ENCODE measurements at regions not wholly inside any gene's neighbourhood (a gene's known extent, or its start where the extent isn't known, plus 50 kb on each side); places are given as distances from the start of the nearest gene placed in this dataset.

GRCh38 chr17:27232328-27232727 is 61.6 kb upstream of the WSB1 start:
- DNase-seq: no peak
- TF ChIP-seq CTCF (IDR thresholded peaks at IDR 0.05): no peak
- Histone ChIP-seq H3K4me1 (ENCODE audit: low read depth) (peaks cover 5% of the 10 kb centered on the region), H3K9me3 (no peaks in the 10 kb centered on the region), H3K4me3 (no peak overlapping the region), H3K36me3 (ENCODE audit: low read depth) (no peaks in the 10 kb centered on the region)
- intact Hi-C loops (cut with DNase I, micrococcal nuclease): loop anchor here (10.0 kb wide), 1 partner anchor 372 kb away; no protein-coding TSS in a partner anchor
- no peak for ATAC-seq

DNA sequence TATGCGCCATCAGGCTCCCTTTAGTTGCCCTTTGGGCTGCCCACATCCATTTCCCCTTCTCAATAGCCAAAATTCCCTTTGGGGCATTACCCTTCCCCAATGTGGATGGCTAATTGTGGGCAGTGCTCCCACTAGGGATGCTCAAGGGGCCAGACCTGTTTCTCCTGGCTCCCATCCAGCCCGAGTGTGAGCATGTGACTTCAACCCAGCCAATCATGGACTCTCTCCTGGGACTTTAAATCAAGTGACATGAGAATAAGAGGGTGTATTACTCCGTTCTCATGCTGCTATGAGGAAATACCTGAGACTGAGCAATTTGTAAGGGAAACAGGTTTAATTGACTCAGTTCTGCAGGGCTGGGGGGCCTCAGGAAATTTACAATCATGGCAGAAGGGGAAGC is 60.9 kb upstream of the WSB1 start:
- peaks cover 5% of the 10 kb centered on the region for H3K4me1 ChIP-seq (ENCODE audit: low read depth)
- TF ChIP-seq CTCF (IDR thresholded peaks at IDR 0.05): no peak
- H3K4me3 ChIP-seq: no peak overlapping the region
- H3K9me3 ChIP-seq: no peaks in the 10 kb centered on the region
- no peak for DNase-seq
- no peaks in the 10 kb centered on the region for H3K36me3 ChIP-seq (ENCODE audit: low read depth)
- ATAC-seq: no peak
- intact Hi-C loops (cut with DNase I, micrococcal nuclease): loop anchor here (10.0 kb wide), 1 partner anchor 372 kb away; no protein-coding TSS in a partner anchor

GRCh38 chr17:27233776-27234175 is 60.1 kb upstream of the WSB1 start:
- DNase-seq (no peak), ATAC-seq (no peak)
- H3K4me1 ChIP-seq (ENCODE audit: low read depth): peaks cover 5% of the 10 kb centered on the region
- no peaks in the 10 kb centered on the region for H3K36me3 ChIP-seq (ENCODE audit: low read depth)
- no peak overlapping the region for H3K4me3 ChIP-seq
- no peak for TF ChIP-seq CTCF (IDR thresholded peaks at IDR 0.05)
- intact Hi-C loops (cut with DNase I, micrococcal nuclease): loop anchor here (10.0 kb wide), 1 partner anchor 371 kb away; no protein-coding TSS in a partner anchor
- H3K9me3 ChIP-seq: no peaks in the 10 kb centered on the region

DNA sequence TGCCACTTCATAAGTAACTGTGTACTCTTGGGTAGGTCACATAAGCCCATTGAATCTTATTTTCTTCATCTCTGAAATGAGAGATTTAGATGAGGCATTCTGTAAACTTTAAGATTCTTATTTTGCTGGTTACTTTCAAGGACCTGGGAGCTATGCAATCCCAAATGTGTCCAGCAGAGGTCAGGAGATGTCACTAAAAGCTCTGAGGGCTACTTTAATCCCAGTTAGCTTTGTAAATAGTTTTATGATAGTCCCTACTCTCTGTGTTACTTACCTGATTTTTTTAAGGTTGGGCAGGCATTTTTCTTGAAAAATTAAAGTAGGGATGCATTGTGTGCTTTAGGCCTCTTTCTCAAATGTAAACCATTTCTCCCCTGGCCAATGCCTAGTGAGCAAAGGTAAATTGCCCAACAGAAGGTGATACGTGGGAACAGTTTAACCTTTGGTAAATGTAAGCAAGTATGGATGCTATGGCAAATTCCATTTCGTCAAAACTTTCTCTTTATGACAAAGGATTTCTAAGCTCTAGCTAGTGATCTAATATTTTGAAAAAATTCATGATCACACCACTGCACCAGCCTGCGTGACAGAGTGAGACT is 57.1 kb upstream of the WSB1 start:
- DNase-seq (peak in 1 of 3 donors; percentile 97), ATAC-seq (peak; percentile 90)
- Histone ChIP-seq H3K4me1 (ENCODE audit: low read depth) (peaks cover 10% of the 10 kb centered on the region), H3K36me3 (ENCODE audit: low read depth) (no peaks in the 10 kb centered on the region), H3K4me3 (no peak overlapping the region), H3K9me3 (no peaks in the 10 kb centered on the region)
- peak; percentile 92 for TF ChIP-seq CTCF (IDR thresholded peaks at IDR 0.05)
- intact Hi-C loops (cut with DNase I, micrococcal nuclease): loop anchor here (10.0 kb wide), 1 partner anchor 368 kb away; no protein-coding TSS in a partner anchor

DNA sequence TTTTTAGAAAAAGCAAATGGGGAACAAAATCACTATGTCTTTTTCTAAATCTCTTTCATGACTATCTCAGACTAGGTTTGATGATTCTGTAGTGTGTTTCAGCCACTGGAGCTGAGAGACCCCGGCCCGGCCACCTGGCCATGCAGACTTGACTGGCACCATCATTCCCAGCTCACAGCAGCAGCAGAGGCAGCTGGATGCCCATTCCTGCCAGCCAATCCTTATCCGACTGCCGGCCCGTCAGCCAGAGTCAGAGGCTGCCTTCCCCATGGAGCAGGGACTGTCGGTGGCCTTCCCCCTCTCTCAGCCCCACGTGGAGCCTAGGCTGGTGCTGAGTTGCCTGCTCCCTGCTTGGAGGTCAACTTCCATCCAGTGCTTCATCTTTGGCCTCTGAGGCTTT is 56.0 kb upstream of the WSB1 start:
- Histone ChIP-seq H3K36me3 (ENCODE audit: low read depth) (no peaks in the 10 kb centered on the region), H3K9me3 (no peaks in the 10 kb centered on the region), H3K4me3 (no peak overlapping the region), H3K4me1 (ENCODE audit: low read depth) (peaks cover 12% of the 10 kb centered on the region)
- ATAC-seq: no peak
- TF ChIP-seq CTCF (IDR thresholded peaks at IDR 0.05): no peak
- intact Hi-C loops (cut with DNase I, micrococcal nuclease): loop anchor here (10.0 kb wide), 1 partner anchor 367 kb away; no protein-coding TSS in a partner anchor
- DNase-seq: no peak
